AML-193 (cell line): ENCODE measurements at regions not wholly inside any gene's neighbourhood (a gene's known extent, or its start where the extent isn't known, plus 50 kb on each side); places are given as distances from the start of the nearest gene placed in this dataset.
"Not testable (repeated sequence)": the region's sequence is repeated elsewhere in the genome, so short reads cannot be mapped to it uniquely, and the experiment has no call there.

Experiments
- DNase-seq, 2 experiments: peaks; one replicate each; lab custom pipeline; 2025; lab: John Stamatoyannopoulos, UW

DNA sequence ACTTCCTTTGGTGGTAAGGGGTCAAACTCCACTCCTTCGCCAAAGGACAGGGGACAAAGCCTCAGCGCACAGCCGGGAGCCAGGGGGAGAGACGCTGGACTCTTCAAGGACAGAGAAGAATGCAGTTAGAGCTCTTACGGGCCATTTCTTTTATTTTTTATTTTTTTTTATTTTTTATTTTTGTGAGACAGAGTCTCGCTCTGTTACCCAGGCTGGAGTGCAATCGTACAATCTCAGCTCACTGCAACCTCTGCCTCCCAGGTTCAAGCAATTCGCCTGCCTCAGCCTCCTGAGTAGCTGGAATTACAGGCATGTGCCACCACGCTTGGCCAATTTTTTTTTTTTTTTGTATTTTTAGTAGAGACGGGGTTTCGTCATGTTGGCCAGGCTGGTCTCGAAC, 93.2 kb upstream of the RPH3AL start, which contains the start of gene RFLNB:
RFLNB (minus strand) TSS at position 101 of the 400 bp plus-strand sequence.
- not testable (repeated sequence) for DNase-seq

DNA sequence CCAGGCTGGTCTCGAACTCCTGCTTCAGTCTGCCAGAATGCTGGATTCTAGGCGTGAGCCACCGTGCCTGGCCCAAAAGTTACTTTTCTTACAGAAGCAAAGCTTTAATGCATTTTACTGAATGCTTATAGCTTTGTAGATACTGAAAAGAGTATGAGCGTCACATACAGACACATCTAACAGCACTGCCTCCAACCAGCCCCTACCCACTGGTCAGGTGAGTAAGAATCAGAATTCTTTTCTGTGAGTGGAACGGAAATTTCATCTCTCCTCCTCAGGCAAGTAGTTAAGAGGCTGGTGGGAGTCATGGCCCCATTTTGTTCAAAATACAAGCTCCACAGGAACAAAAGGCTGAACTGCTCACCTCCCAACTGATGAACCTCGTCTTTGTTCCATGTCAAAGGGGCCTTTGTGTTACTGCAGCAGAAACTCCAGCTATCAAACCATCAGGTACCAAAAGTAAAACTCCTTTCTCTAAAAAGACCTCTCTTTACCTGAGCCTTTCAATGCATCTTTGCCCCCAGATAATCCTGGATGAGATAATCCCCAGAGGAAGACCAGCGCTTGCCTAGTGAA, 92.4 kb upstream of the RPH3AL start:
- DNase-seq = no peak

DNA sequence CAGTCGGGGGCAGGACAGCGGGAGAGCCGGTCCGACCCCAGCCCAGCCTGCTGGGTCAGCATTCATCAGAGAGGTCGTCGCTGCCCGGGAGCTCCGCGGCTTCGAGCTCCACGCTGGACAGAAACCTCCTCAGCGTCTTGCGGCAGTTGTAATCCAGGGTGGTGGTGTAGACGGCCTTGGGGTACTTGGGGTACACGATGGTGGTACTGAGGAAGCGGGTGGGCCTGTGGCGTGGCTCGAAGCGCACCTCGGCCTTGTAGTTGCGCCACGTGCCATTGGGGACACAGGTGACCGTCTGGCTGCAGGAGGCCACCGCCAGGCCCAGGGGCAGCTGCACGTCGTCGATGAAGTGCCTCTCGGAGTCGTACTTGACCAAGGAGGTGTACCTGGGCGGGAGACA, 90.5 kb upstream of the RPH3AL start:
- DNase-seq = no peak

DNA sequence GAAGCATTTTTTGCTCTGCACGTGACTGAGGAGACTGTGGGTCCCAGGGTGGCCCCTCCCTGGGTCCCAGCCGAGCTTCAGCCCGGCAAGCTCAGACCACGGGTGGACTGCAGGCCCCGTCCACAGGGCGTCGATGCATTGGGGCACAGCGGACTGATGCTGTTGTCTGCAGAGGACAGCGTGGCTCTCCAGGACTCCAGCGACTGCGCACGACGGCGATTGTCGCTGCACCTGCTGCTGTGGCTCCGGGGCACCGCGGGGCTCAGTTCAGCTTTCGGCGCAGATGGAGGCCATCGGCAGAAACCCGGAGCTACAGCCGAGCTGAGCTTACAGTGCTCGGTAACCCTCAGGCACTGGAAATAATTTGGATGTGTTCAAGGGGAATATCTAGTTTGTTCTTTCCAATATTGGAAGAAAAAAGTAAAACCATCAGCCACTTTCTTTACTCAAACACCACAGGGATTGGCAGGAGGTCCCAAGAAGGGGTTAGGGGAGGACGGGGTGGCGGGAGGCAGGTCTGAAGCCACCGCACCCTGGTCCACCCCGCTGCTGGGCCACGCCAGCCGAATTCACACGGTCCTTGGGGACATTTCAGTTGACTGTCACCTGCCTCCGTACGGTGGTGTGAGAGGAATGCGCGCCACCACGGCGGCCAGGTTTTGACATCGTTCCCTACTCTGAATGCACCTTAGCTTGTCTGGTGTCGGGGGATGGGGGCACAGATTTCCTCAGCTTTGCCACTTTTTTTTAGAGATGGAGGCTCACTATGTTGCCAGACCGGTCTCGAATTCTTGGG, 88.7 kb upstream of the RPH3AL start:
- DNase-seq = no peak

DNA sequence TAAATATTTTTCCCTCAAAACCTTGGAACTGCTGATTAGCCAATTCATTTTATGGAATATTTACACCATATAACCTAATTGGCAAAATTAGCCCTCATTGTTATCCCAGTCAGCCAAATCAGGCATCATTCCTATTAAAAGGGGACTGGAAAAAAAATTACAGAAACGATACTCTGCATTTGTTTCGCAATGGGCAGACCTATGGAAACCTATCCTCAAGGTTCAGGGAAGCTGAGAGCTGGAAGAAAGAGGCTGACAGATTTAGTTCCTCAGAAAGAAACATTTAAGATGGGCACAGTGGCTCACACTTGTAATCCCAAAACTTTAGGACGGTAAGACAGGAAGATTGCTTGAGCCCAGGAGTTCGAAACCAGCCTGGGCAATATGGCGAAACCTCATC, 85.6 kb upstream of the RPH3AL start:
- no peak for DNase-seq

DNA sequence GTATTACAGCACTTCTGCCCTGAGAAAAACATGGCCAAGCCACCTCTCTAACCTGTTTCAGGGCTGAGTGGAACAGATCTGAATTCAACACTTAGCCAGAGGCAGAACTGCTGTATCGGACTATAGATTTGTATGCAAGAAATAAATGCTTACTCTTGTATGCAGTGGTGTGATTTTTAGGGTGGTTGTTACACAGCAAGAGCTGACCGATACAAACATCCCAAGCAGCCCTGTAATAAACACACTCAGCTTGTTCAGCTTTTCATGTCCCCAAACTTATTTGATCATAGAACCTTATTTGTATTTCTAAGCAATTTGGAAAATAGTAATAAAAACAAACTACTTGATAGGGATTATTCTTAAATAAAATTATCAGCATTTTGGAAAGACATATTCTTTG, 84.9 kb upstream of the RPH3AL start:
- no peak for DNase-seq

DNA sequence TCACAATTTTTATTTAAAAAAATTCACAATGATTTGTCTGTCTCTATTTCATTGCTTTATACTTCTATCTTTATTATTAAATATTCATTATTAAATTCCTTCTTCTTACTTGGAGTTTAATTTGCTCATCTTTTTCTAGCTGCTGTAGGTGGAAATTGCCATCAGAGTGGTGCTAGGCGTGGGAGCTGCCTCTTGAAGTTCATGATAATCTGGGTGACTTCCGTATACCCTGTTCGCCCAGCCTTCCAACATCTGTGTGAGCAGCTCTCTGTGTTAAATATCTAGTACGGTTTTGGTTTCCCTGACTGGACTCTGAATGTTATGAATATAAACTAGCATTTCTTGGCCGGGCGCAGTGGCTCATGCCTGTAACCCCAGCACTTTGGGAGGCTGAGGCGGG, 84.0 kb upstream of the RPH3AL start:
- DNase-seq = no peak

DNA sequence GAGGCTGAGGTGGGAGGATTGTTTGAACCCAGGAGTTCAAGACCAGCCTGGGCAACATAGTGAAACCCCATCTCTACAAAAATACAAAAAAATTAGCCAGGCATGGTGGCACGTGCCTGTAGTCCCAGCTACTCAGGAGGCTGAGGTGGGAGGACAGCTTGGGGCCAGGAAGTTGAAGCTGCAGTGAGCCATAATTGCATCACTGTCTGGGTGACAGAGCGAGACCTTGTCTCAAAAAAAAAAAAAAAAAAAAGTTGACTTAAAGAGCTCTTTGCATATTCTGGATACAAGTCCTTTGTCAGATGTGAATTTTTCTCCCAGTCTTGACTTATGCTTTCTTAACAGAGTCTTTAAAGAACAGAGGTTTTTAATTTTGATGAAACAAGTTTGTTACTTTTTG, 79.9 kb upstream of the RPH3AL start:
- DNase-seq = peak in 1 of 2 experiments; percentile 11

DNA sequence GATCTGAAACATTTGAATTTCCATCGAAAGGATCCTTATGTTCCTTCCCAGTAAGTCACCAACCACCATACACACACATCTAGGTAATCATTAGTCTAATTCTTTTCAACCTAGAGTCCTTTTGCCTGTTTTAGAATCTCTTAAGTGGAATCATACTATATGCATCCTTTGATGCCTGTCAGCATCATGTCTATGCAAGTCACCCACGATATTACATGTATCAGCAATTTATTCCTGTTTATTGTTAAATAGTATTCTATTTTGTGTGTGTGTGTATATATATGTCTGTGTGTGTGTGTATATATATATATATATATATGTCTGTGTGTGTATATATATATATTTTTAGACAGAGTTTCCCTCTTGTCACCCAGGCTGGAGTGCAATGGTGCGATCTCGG, 78.9 kb upstream of the RPH3AL start:
- no peak for DNase-seq

DNA sequence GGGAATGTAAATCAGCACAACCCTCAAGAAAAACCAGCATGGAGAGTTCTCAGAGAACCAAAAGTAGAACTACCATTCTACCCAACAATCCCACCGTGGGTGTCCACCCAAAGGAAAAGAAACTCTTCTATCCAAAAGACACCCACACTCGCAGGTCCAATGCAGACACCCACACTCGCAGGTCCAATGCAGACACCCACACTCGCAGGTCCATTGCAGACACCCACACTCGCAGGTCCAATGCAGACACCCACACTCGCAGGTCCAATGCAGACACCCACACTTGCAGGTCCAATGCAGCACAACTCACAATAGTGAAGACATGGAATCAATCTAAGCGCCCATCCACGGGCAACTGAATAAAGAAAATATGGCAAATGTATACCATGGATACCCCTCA, 77.0 kb upstream of the RPH3AL start:
- no peak for DNase-seq

DNA sequence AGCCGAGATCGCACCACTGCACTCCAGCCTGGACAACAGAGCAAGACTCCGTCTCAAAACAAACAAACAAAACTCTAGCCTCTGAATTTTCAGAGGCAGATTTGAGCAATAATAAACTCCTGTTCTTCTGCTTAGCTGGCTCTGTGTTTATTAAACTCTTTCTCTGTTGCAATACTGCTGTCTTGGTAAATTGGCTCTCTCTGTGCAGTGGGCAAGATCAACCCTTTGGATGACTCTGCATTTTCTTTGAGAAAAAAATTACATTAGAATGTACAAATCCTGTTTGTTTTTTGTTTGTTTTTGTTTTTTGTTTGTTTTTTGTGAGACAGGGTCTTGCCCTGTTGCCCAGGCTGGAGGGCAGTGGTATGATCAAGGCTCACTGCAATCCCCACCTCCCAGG, 75.8 kb upstream of the RPH3AL start:
- DNase-seq = no peak

DNA sequence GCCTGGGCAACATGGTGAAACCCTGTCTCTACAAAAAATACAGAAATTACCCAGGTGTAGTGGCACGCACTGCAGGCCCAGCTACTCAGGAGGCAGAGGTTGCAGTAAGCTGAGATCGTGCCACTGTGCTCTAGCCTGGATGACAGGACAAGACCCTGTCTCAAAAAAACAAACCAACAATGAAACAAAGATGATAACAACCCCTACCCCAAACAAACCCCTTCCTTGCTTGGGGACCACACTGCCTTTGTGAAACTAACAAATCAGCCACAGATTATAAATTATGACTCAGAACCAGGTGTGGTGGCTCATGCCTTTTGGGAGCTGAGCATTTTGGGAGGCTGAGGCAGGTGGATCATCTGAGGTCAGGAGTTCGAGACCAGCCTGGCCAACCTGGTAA, 75.3 kb upstream of the RPH3AL start:
- DNase-seq = no peak

DNA sequence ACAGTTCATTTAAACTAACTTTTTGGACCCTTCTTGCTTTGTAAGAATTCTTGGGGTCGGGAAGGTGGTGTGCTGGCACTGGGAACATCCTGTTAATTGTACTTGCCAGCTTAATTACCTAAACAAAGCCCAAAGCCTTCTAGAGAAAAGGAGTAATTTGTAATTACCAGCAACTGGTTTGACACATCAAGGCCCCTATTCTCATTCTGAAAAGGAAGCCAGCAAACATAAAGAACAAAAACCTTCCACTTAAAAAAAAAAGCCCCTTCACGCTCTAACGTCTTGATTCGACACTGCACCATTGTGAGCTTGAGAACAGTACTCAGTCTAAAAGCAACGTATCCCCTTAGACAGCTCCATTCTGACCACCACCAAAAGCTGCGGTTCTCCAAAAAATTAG, 74.7 kb upstream of the RPH3AL start:
- no peak for DNase-seq

DNA sequence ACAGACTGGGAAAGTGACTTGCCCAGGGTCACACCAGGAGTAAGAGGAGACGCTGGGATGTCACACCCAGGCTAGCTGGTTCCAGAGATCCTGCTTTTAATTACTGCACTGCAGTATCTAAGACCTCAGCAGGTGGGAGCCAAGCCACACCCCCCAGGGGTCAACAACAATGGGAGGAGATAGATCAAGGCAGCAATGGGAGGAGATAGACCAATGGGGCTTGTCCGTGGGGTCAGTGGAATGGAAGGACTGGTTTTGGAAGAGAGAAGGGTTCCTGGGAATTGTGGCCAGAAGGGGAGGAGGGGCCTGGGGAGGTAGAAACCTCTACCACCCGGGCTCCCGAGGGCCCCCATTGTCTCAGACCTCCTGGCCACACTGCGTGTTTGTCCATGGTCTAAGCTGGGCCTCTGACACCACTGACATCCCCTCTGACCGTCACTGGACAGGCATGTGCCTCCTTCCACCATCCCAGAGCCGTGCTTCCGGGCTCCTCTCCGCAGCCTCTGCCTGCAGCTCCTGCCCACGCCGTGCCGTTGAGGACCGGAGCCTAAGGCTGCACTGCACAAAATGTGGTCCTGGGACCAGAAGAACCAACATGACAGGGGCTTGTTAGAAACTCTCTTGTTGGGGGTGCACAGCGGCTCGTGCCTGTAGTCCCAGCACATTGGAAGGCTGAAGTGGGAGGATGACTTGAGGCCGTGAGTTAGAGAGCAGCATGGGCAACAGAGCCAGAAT, 69.8 kb upstream of the RPH3AL start:
- no peak for DNase-seq

DNA sequence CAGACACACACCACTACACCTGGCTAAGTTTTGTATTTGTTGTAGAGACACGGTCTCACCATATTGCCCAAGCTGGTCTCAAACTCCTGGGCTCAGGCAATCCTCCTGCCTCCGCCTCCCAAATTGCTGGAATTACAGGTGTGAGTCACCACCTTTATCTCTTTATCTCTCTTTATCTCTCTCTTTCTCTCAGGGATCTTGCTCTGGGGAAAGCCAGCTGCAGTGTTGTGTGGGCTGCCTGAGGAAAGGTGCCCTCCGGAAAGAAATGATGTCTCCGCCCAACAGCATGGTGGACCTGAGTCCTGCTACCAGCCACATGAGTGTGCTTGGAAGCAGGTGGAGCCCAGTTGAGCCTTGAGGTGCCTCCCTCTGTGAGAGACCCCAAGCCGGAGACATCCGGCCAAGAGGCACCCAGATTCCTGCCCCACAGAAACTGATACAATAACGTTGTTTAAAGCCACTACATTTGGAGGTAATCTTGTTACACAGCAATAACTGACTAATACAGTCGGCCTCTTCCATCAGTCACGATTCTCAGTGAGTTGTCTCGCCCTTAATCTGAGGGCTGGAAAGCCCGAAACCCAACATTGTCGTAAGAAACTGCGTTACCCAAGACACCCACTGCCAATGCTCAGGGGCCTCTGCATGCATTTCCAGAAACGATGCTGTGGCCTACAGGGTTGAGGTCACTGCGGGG, 68.0 kb upstream of the RPH3AL start:
- DNase-seq = no peak

DNA sequence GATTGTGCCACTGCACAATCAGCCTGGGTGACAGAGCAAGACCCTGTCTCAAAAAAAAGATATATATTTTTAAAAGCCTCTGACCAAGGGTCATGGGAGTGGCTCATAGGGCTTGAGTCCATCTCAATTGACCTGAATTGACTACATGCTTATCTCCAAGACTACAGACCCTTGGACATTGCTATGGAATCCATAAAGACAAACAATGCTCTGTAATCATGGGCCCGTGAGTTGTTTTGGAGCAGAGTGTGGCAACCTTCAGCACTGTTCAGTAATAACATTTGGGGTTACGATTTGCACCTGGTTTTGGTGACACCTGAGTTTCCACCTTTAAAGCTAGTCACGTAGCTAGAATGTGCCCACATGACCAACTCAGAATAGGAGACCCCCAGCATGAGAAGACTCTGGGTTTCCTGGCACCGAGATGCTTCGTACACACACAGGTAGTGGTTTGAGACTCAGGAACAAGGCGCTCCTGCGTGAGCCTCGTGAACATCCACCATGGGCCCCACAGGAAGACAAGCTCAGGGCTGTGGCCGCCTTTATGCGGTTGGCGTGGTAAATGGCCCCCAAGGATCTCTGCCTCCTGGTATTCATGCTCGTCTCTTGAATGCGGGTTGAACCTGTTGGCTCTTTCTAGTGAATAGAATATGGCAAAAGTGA, 66.6 kb upstream of the RPH3AL start:
- no peak for DNase-seq

DNA sequence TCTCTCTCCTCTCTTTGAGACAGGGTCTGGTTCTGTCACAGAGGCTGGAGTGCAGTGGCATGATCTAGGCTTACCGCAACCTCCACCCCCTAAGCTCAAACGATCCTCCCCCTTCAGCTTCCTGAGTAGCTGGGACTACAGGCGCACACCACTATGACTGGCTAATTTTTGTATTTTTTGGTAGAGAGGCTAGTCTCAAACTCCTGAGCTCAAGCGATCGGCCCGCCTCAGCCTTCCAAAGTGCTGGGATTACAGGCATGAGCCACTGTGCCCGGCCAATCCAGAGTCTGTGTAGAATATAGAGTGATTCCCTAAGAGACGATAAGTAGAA, 65.8 kb upstream of the RPH3AL start:
- peak; percentile 50 to 59 for DNase-seq

DNA sequence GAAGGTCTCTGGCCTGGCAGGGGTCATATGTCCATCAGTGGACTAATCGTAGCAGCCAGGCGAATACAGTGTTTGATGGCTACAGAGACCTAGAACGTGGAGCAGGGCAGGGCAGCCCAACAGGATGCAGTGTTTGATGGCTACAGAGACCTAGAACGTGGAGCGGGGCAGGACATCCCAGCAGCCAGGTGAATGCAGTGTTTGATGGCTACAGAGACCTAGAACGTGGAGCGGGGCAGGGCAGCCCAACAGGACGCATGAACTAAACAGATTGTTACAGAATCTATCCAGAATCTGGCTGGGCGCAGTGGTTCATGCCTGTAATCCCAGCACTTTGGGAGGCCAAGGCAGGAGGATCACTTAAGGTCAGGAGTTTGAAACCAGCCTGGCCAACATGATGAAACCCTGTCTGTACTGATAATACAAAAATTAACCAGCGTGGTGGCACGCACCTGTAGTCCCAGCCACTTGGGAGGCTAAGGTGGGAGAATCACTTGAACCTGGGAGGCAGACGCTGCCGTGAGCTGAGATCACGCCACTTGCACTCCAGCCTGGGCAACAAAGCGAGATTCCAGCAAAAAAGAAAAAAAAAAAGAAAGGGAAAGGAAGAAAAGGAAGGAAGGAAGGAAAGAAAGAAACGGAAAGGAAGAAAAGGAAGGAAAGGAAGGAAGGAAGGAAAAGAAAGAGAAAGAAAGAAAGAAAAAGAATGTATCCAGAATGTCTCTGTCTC, 65.2 kb upstream of the RPH3AL start:
- no peak for DNase-seq

DNA sequence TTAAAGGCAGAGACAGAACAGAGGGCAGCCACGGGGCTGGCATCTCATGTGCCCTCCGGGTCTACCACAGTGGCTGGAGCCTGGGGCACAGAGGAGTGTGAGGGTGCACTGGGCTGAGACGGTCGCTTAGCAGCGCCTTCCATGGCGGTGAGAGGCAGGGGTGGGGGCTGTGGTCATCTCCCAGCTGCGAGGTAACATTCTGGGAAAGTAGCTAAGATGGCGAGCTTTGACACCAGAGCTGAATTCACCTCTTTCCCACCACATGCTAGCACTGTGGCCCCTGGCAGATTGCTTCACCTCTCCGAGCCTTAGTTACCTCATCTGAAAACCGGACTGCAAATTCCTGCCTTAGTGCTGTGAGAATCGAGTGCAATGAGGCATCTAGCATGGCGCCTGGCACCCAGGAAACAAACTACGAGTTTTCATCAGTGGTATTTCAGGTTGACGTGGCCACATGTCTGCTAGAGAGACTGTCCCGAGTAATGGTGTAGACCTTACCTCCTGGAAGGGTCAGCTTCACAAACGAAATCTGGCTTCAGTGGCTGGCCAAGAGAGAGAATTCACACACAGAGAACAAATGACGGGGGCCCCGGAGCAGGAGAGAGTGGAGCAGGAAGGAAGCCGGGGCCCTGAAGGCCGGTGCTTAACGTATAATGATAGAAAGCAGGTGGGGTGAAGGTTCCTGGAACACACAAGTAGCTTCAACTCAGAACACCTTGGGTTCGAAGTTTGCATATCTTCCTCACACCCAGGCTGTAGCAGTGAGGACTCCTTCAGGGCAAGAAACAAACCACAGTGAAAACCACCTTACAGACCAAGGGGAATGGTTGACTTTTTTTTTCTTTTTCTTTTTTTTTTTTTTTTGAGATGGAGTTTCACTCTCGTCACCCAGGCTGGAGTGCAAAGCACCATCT, 63.9 kb upstream of the RPH3AL start:
- no peak for DNase-seq

DNA sequence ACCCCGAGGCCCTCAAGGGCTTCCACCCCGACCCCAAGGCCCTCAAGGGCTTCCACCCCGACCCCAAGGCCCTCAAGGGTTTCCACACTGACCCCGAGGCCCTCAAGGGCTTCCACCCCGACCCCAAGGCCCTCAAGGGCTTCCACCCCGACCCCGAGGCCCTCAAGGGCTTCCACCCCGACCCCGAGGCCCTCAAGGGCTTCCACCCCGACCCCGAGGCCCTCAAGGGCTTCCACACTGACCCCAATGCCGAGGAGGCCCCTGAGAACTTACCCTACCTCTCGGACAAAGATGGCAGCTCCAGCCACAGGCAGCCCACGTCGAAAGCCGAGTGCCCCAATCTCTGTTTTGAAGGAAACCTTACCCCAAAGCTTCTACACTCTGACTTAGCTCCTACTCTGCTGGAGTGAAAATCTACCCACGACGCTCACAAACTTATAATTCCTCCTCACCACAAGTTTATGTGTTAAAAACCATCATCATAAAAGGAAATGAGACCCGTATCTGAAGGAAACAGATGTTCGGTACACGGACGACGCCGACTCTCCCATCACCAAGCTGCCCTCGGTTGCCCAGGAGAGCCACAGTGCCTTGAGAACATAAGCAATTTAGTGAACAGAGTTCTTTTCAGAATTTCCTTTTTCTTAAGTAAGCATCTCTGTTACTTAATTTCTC, 61.2 kb upstream of the RPH3AL start:
- DNase-seq = no peak
